HEK293 (cell line): ENCODE measurements at regions not wholly inside any gene's neighbourhood (a gene's known extent, or its start where the extent isn't known, plus 50 kb on each side); places are given as distances from the start of the nearest gene placed in this dataset.

Source experiments
- CTCF ChIA-PET: fragments of 350-600 bp; formaldehyde crosslinking; extraction: SDS; loops from one replicate; lab custom pipeline; 2021; ENCODE audit warnings: antibody characterized with exemption; lab: Yijun Ruan, JAX
- POLR2A ChIA-PET: fragments of 300-600 bp; formaldehyde crosslinking; extraction: SDS; loops from one replicate; lab custom pipeline; 2020; ENCODE audit warnings: antibody characterized with exemption, inconsistent platforms; lab: Yijun Ruan, JAX
- H3K27ac ChIP-seq: fragments of 200-500 bp; sonication (Bioruptor generic); 2 replicates; pipeline ENCODE4 v1.5.1; 2014; ENCODE audit warnings: low read depth, low read length, control low read depth, inconsistent platforms; ENCODE audit errors: extremely low read depth
- H3K36me3 ChIP-seq, 2 experiments: fragments of 200-500 bp in 1 of 2; sonication (Bioruptor generic) in 1 of 2; 1 replicate in 1 of 2; 2 replicates in 1 of 2; pipeline ENCODE4 v1.5.1; 2014 to 2017; ENCODE audit warnings: inconsistent platforms in 2 of 2, low read length in 2 of 2; ENCODE audit not compliant: control insufficient read depth in 2 of 2, insufficient read depth in 1 of 2
- H3K4me1 ChIP-seq: fragments of 200-500 bp; sonication (Bioruptor generic); 2 replicates; pipeline ENCODE4 v1.5.1; 2014; ENCODE audit warnings: mild to moderate bottlenecking, low read length, inconsistent platforms; ENCODE audit not compliant: control insufficient read depth, insufficient read depth
- H3K4me3 ChIP-seq: 2 replicates; pipeline ENCODE4 v1.5.1; 2011; ENCODE audit warnings: low read depth, mild to moderate bottlenecking, control low read depth, low read length, moderate library complexity
- H3K9me3 ChIP-seq: fragments of 200-500 bp; sonication (Bioruptor generic); 2 replicates; pipeline ENCODE4 v1.5.1; 2014; ENCODE audit warnings: low read depth, low read length, inconsistent platforms; ENCODE audit not compliant: control insufficient read depth, insufficient read depth
- CTCF ChIP-seq: fragments of 450-650 bp; formaldehyde crosslinking; IDR thresholded peaks from 2 replicates; pipeline ENCODE4 v1.5.1; 2016; ENCODE audit warnings: missing biosample characterization, missing genetic modification characterization
- GLI2 ChIP-seq: fragments of 450-650 bp; formaldehyde crosslinking; IDR thresholded peaks from 2 replicates; pipeline ENCODE4; 2017; ENCODE audit warnings: missing biosample characterization, missing genetic modification characterization, low read depth, borderline replicate concordance
- GLIS1 ChIP-seq: fragments of 450-650 bp; formaldehyde crosslinking; IDR thresholded peaks from 2 replicates; pipeline ENCODE4 v1.5.1; 2016; ENCODE audit warnings: missing biosample characterization, missing genetic modification characterization
- HIC1 ChIP-seq: fragments of 450-650 bp; formaldehyde crosslinking; IDR thresholded peaks from 2 replicates; pipeline ENCODE4 v1.5.1; 2016; ENCODE audit warnings: missing biosample characterization, missing genetic modification characterization
- KLF1 ChIP-seq: fragments of 450-650 bp; formaldehyde crosslinking; IDR thresholded peaks from 2 replicates; pipeline ENCODE4 v1.5.1; 2016; ENCODE audit warnings: missing biosample characterization, missing genetic modification characterization
- KLF8 ChIP-seq: fragments of 450-650 bp; formaldehyde crosslinking; IDR thresholded peaks from 2 replicates; pipeline ENCODE4 v1.5.1; 2016; ENCODE audit warnings: missing biosample characterization, missing genetic modification characterization
- PRDM10 ChIP-seq: fragments of 450-650 bp; formaldehyde crosslinking; IDR thresholded peaks from 2 replicates; pipeline ENCODE4 v1.5.1; 2016; ENCODE audit warnings: missing biosample characterization, missing genetic modification characterization
- SCRT2 ChIP-seq: fragments of 450-650 bp; formaldehyde crosslinking; IDR thresholded peaks from 2 replicates; pipeline ENCODE4 v1.5.1; 2016; ENCODE audit warnings: missing biosample characterization, missing genetic modification characterization
- ZNF114 ChIP-seq: fragments of 450-650 bp; formaldehyde crosslinking; IDR thresholded peaks from 2 replicates; pipeline ENCODE4 v1.5.0; 2017; ENCODE audit warnings: missing biosample characterization, missing genetic modification characterization
- ZNF175 ChIP-seq: fragments of 450-650 bp; formaldehyde crosslinking; IDR thresholded peaks from 2 replicates; pipeline ENCODE4 v1.5.1; 2016; ENCODE audit warnings: missing biosample characterization, missing genetic modification characterization
- ZNF280D ChIP-seq: fragments of 450-650 bp; formaldehyde crosslinking; IDR thresholded peaks from 2 replicates; pipeline ENCODE4 v1.5.1; 2016; ENCODE audit warnings: missing biosample characterization, missing genetic modification characterization
- ZNF518A ChIP-seq: fragments of 450-650 bp; formaldehyde crosslinking; conservative IDR thresholded peaks from 2 replicates; pipeline ENCODE4 v1.5.1; 2016; ENCODE audit warnings: low read depth, missing biosample characterization, missing genetic modification characterization
- ZNF561 ChIP-seq: fragments of 450-650 bp; IDR thresholded peaks from 2 replicates; pipeline ENCODE4 v1.5.1; 2018; ENCODE audit warnings: missing biosample characterization, missing genetic modification characterization, borderline replicate concordance
- ZNF707 ChIP-seq: fragments of 450-650 bp; formaldehyde crosslinking; IDR thresholded peaks from 2 replicates; pipeline ENCODE4 v1.5.1; 2016; ENCODE audit warnings: missing biosample characterization, missing genetic modification characterization
- ZNF830 ChIP-seq: fragments of 450-650 bp; IDR thresholded peaks from 2 replicates; pipeline ENCODE4 v1.5.0; 2018; ENCODE audit warnings: missing biosample characterization, missing genetic modification characterization, low read depth, mild to moderate bottlenecking, moderate library complexity

- no peak for TF ChIP-seq ZNF280D
These were observed 321.1 kb upstream of the ZMIZ1 start (continued) for GRCh38 chr10:78747401-78748234.

GRCh38 chr10:78748235-78748533 is 320.6 kb upstream of the ZMIZ1 start:
- H3K4me3 ChIP-seq: no peak overlapping the region
- TF ChIP-seq KLF1 (tag by site-specific recombination) (no peak), GLI2 (tag by site-specific recombination) (no peak), ZNF707 (tag by site-specific recombination) (no peak), KLF8 (no peak), ZNF518A (no peak), SCRT2 (tag by site-specific recombination) (no peak), HIC1 (no peak), ZNF114 (tag by site-specific recombination) (no peak), CTCF (tag by site-specific recombination) (no peak), ZNF830 (tag by site-specific recombination) (no peak), PRDM10 (tag by site-specific recombination) (no peak), ZNF175 (no peak), ZNF561 (tag by site-specific recombination) (no peak), GLIS1 (no peak)
- ChIA-PET CTCF (no interaction called here), POLR2A (no interaction called here)
- H3K4me1 ChIP-seq: 0 out of 2 replicates have a peak, but pooled peaks cover 3% of the 10 kb centered on the region
- H3K27ac ChIP-seq: no peak overlapping the region
- no peaks in the 10 kb centered on the region for H3K9me3 ChIP-seq
- no peaks in the 10 kb centered on the region for H3K36me3 ChIP-seq
